ENCODE measurements at regions not wholly inside any gene's neighbourhood (a gene's known extent, or its start where the extent isn't known, plus 50 kb on each side); places are given as distances from the start of the nearest gene placed in this dataset.

GRCh38 chr11:28777126-28777525 is 668.9 kb downstream of the METTL15 start:
- DNase-seq: no peak

GRCh38 chr11:28773606-28774005 is 665.4 kb downstream of the METTL15 start:
- no peak for DNase-seq

DNA sequence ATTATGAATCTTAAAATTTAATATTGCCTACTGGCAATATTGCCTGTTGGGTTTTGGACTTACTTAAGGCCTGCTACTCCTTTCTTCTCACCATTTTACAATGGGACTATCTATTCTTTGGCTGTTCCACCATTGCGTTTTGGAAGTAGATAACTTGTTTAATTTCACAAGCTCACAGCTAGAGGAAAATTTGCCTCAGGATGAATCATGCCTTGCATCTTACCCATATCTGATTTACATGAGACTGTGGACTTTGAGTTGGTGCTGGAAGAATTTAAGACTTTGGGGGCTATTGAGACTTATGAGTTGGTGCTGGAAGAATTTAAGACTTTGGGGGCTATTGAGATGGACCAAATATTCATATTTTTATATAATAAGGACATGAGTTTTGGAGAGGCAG is 662.6 kb downstream of the METTL15 start:
- no peak for DNase-seq

GRCh38 chr11:28767574-28767973 is 659.4 kb downstream of the METTL15 start:
- no peak for DNase-seq

DNA sequence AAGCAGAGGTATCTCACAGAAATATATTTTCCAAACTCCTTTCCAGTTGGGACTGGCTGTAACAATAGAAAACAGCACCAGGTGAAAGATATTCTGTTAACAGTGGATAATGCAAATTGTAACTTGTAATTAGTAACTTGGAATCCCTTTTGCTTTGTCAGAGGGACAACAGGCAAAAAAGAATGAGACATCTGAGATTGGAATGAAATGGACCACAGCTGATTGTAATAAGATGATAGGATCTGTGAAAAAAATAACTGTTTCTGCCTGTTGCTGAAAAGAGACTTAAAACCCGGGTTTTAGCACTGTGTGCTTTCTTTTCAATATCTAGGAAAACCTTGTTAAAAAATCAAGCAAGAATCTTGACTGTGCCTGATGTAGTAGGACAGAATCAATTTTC is 655.7 kb downstream of the METTL15 start:
- DNase-seq: no peak

GRCh38 chr11:28763151-28763550 is 655.0 kb downstream of the METTL15 start:
- no peak for DNase-seq

- no peak for DNase-seq
Observed at GRCh38 chr11:28760676-28761390, 652.6 kb downstream of the METTL15 start.

- DNase-seq: no peak
Observed at GRCh38 chr11:28759311-28759710, 651.1 kb downstream of the METTL15 start.

DNA sequence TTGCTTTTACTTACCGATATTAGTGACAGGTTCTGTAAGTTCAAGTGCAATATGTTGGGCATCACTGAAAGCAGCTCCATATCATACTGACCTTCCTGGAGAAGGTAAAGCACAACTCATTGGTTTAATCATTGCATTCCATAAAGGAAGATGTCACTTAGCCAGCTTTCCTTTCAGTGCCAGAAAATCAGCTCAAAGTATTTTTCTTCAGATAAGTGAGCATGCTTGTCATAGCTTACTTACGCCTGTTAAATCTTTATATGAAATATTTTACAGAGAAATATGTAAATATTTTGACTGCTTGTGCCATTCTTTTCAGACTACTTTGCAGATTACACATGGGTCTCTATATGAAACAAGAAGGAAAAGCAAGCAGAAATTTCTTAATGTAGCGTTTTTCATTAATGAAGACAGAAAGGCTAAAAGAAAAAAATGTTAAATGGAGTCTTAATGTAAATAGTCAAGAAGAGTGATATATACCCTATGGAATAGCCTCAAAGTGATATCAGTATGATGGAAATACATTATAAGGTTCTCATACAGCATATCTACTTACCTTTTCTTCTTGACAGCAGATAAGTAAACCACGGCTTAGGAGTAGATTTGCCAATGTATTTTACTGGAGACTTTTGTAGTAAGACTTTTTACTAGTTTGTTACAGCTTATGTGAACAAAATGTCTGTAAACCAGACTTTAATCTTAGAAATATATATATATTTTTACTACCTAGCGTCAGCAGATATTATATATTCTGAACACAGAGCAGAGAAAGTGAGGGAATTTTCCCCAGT is 649.7 kb downstream of the METTL15 start:
- no peak for DNase-seq

DNA sequence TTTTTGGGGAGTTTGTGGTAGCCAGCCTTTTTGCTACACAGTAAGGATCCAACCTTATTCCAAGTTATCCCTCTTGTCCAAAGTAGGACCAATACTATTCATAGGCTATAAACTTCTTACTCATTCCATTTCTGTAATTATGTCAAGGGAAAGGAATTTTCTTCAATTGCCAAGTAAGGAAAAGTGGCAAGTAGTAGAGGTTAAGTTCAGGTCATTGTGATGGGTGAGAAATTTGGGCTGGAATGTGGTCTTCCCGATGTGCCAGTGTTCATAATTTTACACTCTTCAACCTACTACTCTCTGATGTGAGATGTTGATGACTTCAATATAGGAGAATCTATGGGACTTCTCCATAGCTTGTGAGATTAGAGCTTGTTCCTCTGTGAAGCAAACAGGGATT is 648.8 kb downstream of the METTL15 start:
- no peak for DNase-seq

- no peak for DNase-seq
Observed at GRCh38 chr11:28743061-28743550, 634.9 kb downstream of the METTL15 start.

DNA sequence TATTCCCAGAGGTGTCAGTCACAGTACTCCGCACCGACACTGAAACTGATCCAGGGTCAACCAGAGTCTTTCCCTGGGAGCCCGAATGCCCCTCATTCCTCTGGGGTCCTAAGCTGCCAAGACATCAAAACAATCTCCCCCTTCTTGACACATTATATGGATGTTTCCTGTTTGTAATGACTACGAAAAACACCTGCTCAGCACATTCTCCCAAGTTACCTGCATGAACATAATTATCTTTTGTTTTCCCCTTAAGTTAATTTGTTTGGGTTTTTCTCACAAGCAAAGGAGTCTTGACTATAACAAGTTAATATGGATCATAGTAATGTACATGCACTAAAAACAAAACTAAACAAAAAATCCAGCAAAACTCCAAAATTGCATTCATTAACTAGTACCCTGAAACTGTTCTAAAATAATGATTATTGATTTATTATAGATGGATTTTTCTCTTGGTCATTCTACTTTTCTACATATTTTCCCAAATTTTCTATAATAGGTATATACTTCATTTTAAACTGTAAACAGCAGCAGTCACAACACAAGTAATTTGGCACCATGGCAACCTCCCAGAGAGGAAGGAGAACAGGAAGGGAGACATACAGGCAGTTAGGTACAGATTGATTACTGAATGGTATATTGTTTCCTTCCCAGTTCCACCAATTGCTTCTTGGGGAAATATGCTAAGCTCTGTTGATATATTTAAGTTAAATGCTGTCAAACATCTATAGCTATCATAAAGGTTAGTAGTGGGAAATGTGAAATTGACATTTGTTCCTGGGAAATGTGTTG is 631.5 kb downstream of the METTL15 start:
- DNase-seq: no peak

DNA sequence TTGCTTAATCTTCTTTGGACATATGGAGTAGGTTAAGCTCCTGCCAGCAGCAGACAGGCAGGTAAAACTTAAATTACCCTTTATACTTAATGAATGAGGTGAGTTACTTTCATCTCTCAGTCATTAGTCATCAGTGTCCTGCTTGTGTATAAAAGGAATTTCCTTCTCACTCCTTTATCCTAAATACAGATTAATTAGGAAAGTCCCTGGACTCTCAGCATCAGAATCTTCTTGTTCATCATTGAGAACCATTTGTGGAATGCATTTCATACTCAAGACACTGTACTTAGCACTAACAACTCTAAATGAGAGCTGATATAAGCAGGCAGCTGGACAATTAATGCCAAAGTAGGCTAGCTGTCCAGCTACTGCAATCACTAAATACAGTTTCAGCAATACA is 630.4 kb downstream of the METTL15 start:
- no peak for DNase-seq

DNA sequence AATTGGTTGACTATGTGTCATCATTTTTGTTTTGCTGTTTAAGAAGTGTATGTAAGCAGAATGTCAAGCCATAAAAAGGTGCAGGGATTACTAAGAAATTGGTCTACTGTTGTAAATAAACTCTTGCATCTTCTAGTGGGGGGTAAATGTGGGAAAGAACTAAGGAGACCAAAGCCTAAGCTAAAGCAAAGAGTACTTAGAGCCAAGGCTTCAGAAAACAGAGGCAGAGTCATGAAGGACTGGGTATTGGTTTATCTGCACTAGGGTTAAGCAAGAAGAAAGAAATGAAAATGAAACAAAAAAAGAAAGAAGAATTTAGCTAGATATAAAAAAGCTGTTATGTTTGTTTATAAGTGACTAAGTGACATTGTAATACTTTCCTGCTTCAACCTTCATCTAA is 628.1 kb downstream of the METTL15 start:
- no peak for DNase-seq

DNA sequence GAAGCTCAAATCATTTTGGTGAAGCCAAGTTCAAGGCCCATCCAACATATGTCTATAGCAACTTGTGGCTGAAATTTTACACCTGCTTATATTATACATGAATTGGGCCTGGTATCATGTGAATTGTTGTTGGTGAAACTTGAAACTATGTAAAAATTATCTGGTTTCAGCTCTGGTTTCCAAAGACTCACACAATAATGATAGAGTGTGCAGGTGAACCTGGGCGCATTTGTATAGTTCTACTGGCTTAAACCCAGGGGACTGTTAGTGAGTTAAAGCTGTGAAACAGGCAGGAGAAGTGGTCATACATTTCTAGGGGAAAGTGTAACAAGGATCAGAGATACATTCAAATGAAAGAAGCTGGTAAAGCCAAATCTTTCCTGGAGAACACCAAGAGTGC is 627.3 kb downstream of the METTL15 start:
- no peak for DNase-seq

- DNase-seq: no peak
Observed at GRCh38 chr11:28730889-28731288, 622.7 kb downstream of the METTL15 start.

GRCh38 chr11:28730336-28730735 is 622.1 kb downstream of the METTL15 start:
- DNase-seq: no peak

- no peak for DNase-seq
Observed at GRCh38 chr11:28729339-28729738, 621.2 kb downstream of the METTL15 start.

GRCh38 chr11:28728666-28729065 is 620.5 kb downstream of the METTL15 start:
- DNase-seq: no peak

GRCh38 chr11:28727254-28727653 is 619.1 kb downstream of the METTL15 start:
- DNase-seq: no peak

DNA sequence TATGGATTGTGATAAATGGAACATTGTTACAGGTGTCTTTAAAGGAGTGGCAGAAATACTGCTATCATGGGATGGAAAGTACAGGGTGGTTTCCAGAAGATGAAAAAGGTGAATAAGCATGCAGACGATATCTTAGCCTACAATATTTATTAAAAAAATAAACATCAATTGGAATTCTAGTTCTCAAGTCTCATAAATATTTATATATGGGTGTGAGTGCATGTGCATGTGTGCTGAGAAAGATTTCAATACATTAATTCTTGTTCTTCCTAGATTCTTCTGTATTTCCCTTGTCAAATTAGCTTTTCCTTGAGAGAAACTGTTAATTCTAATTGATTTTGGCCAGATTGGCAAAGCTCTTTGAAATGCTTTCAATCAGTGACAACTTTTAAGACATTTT is 618.2 kb downstream of the METTL15 start:
- DNase-seq: no peak

DNA sequence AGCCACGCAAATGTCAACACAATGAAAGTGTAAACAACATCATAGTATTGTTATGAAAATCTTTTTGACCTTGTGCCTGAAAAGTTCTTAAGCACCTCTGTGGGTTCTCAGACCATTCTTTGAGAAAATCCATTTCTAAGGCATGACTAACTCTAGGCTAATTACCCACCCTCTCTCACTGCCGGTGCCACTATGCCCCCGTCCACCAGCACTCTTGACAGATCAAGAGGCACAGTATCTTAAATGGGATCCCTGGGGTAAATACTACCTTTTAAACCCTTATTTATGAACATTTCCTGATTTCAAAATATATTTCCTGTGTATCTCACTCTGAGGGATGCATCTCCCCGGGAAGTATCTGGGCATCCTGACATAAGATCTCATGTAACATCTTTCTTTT is 607.5 kb downstream of the METTL15 start:
- no peak for DNase-seq

DNA sequence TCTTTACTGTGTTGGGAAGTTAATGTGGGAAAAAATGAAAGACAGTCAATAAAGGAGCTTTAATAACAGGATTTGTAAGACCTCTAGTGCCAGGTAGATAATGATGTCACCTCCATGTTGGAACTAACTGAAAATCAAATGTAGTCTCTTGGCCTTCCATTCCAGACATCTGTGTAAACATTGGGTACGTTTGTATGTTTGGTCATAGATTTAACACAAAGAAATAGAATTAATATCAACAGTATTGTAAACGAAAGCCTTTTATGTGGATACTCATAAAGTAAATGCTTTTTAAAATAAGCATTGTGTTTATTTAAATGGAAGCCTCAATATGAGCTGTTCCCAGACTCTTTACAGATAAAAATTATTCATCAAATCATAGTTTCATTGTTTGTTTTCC is 605.7 kb downstream of the METTL15 start:
- DNase-seq: no peak

GRCh38 chr11:28708075-28708474 is 599.9 kb downstream of the METTL15 start:
- no peak for DNase-seq
